HEK293T (cell line): ENCODE measurements at regions not wholly inside any gene's neighbourhood (a gene's known extent, or its start where the extent isn't known, plus 50 kb on each side); places are given as distances from the start of the nearest gene placed in this dataset.
"Not testable (repeated sequence)": the region's sequence is repeated elsewhere in the genome, so short reads cannot be mapped to it uniquely, and the experiment has no call there.

Source experiments
- ARNT ChIP-seq: fragments of 450-650 bp; IDR thresholded peaks from 2 replicates; pipeline ENCODE4 v1.6.1; 2017; ENCODE audit warnings: mild to moderate bottlenecking
- BHLHE40 ChIP-seq: fragments of 450-650 bp; IDR thresholded peaks from 2 replicates; pipeline ENCODE4 v1.6.1; 2016; ENCODE audit warnings: mild to moderate bottlenecking, moderate library complexity, borderline replicate concordance
- FOXA1 ChIP-seq: fragments of 450-650 bp; IDR thresholded peaks from 2 replicates; pipeline ENCODE4 v1.6.1; 2016; ENCODE audit warnings: mild to moderate bottlenecking
- NFRKB ChIP-seq: fragments of 450-650 bp; IDR thresholded peaks from 2 replicates; pipeline ENCODE4 v1.6.1; 2016; ENCODE audit warnings: mild to moderate bottlenecking, moderate library complexity
- SUZ12 ChIP-seq: fragments of 450-650 bp; IDR thresholded peaks from 2 replicates; pipeline ENCODE4 v1.6.1; 2016; ENCODE audit warnings: mild to moderate bottlenecking

DNA sequence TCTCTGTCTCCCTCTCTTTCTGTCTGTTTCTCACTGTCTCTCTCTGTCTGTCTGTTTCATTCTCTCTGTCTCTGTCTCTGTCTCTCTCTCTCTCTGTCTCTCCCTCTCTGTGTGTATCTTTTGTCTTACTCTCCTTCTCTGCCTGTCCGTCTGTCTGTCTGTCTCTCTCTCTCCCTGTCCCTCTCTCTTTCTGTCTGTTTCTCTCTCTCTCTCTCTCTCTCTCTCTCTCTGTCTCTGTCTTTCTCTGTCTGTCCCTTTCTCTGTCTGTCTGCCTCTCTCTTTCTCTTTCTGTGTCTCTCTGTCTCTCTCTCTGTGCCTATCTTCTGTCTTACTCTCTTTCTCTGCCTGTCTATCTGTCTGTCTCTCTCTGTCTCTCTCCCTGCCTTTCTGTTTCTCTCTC, 2288.4 kb upstream of the TPTE start:
- not testable (repeated sequence) for TF ChIP-seq BHLHE40, SUZ12, NFRKB, ARNT, FOXA1
